Trophoblast cell (in vitro differentiated cells and primary cell): ENCODE measurements at regions not wholly inside any gene's neighbourhood (a gene's known extent, or its start where the extent isn't known, plus 50 kb on each side); places are given as distances from the start of the nearest gene placed in this dataset.
A peak's percentile ranks its signal among the peaks of the same experiment; 100 is the strongest.

Source experiments
- DNase-seq, 2 donors: peaks; one replicate each; pipeline ENCODE4 v3.0.0-alpha.2; 2016
- H2AFZ ChIP-seq: 2 replicates; pipeline ENCODE4 v1.6.1; 2013; ENCODE audit warnings: low read length, moderate library complexity, mild to moderate bottlenecking; ENCODE audit not compliant: insufficient read depth, poor library complexity
- H2AK5ac ChIP-seq: 2 replicates; pipeline ENCODE4 v1.6.1; 2013; ENCODE audit warnings: mild to moderate bottlenecking, low read length
- H2BK120ac ChIP-seq: 2 replicates; pipeline ENCODE4 v1.6.1; 2013; ENCODE audit warnings: low read length, mild to moderate bottlenecking, moderate library complexity; ENCODE audit not compliant: insufficient read depth, poor library complexity
- H2BK12ac ChIP-seq: 2 replicates; pipeline ENCODE4 v1.6.1; 2013; ENCODE audit warnings: mild to moderate bottlenecking, low read length, moderate library complexity
- H2BK5ac ChIP-seq: 2 replicates; pipeline ENCODE4 v1.6.1; 2013; ENCODE audit warnings: low read length, low read depth, moderate library complexity, mild to moderate bottlenecking; ENCODE audit not compliant: poor library complexity
- H3K14ac ChIP-seq: 2 replicates; pipeline ENCODE4 v1.6.1; 2013; ENCODE audit warnings: mild to moderate bottlenecking, low read length
- H3K18ac ChIP-seq: 2 replicates; pipeline ENCODE4 v1.6.1; 2013; ENCODE audit warnings: mild to moderate bottlenecking, low read length
- H3K23ac ChIP-seq: 2 replicates; pipeline ENCODE4 v1.6.1; 2013; ENCODE audit warnings: low read length
- H3K27ac ChIP-seq: 2 replicates; pipeline ENCODE4 v1.5.1; 2013; ENCODE audit warnings: low read depth, mild to moderate bottlenecking, inconsistent platforms, low read length, moderate library complexity
- H3K27me3 ChIP-seq: 2 replicates; pipeline ENCODE4 v1.6.1; 2013; ENCODE audit warnings: inconsistent platforms, mild to moderate bottlenecking, low read length, moderate library complexity; ENCODE audit not compliant: insufficient read depth
- H3K36me3 ChIP-seq, 2 experiments: 1 replicate in 1 of 2; 2 replicates in 1 of 2; pipeline ENCODE4 v1.6.1; 2013; ENCODE audit warnings: low read length in 2 of 2, mild to moderate bottlenecking in 2 of 2, moderate library complexity in 1 of 2; ENCODE audit not compliant: insufficient read depth in 2 of 2, control insufficient read depth in 1 of 2
- H3K4ac ChIP-seq: 2 replicates; pipeline ENCODE4 v1.6.1; 2013; ENCODE audit warnings: low read depth, mild to moderate bottlenecking, low read length, moderate library complexity
- H3K4me1 ChIP-seq, 2 experiments: 1 replicate in 1 of 2; 2 replicates in 1 of 2; pipeline ENCODE4 v1.6.1; 2013; ENCODE audit warnings: low read length in 2 of 2, mild to moderate bottlenecking in 2 of 2, moderate library complexity in 1 of 2; ENCODE audit not compliant: insufficient read depth in 2 of 2, control insufficient read depth in 1 of 2
- H3K4me2 ChIP-seq: 2 replicates; pipeline ENCODE4 v1.6.1; 2013; ENCODE audit warnings: inconsistent platforms, mild to moderate bottlenecking, low read length, moderate library complexity
- H3K4me3 ChIP-seq: 2 replicates; pipeline ENCODE4 v1.5.1; 2013; ENCODE audit warnings: mild to moderate bottlenecking, low read depth, low read length, inconsistent platforms
- H3K79me1 ChIP-seq: one replicate; pipeline ENCODE4 v1.6.1; 2013; ENCODE audit warnings: low read length
- H3K79me2 ChIP-seq: 2 replicates; pipeline ENCODE4 v1.6.1; 2013; ENCODE audit warnings: low read length, mild to moderate bottlenecking; ENCODE audit not compliant: control insufficient read depth, insufficient read depth, poor library complexity
- H3K9ac ChIP-seq: 2 replicates; pipeline ENCODE4 v1.6.1; 2013; ENCODE audit warnings: mild to moderate bottlenecking, low read length
- H3K9me3 ChIP-seq: 2 replicates; pipeline ENCODE4 v1.6.1; 2013; ENCODE audit warnings: low read depth, mild to moderate bottlenecking, control low read depth, inconsistent platforms, low read length; ENCODE audit not compliant: insufficient read depth
- H4K12ac ChIP-seq: 2 replicates; pipeline ENCODE4 v1.6.1; 2013; ENCODE audit warnings: low read depth, mild to moderate bottlenecking, low read length, moderate library complexity
- H4K8ac ChIP-seq: 2 replicates; pipeline ENCODE4 v1.6.1; 2013; ENCODE audit warnings: low read depth, mild to moderate bottlenecking, low read length, moderate library complexity
- H4K91ac ChIP-seq: one replicate; pipeline ENCODE4 v1.6.1; 2013; ENCODE audit warnings: low read depth, mild to moderate bottlenecking, low read length, moderate library complexity
- WGBS: extraction: QIAGEN DNeasy Blood & Tissue Kit; methylation state at CpG from one replicate; pipeline ENCODE4 v1.1.7; 2013; ENCODE audit warnings: missing lambda C conversion rate; ENCODE audit not compliant: insufficient read length, insufficient coverage; ENCODE audit errors: extremely low coverage; 5-methylcytosine and 5-hydroxymethylcytosine counted together

DNA sequence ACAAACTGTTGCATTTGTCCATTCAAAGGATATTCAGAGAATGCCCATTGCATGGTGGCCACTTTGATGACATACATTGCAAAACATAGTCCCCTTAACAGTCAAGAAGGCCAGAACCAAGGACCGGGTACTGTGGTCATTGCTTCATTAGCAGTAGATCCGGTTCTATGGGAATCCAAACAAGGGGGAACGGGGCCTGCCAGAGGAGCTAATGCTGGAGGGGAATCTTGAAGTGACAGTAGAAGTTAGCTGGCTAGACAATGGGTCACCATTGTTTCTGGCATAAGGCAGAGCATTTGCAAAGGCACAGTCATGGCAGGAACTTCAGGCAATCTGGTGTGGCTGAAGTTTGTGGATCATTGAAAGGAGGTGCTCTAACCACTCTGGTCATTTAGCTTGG lies 279.7 kb downstream of the SS18 start:
- Histone ChIP-seq H2AK5ac (no peak overlapping the region), H3K14ac (no peak overlapping the region), H3K27ac (no peak overlapping the region), H2BK5ac (no peak overlapping the region), H3K4me1 (peaks cover 0 to 13% of the 10 kb centered on the region in 2 experiments), H3K4me2 (no peak overlapping the region), H2BK120ac (no peak overlapping the region), H3K4me3 (no peak overlapping the region), H3K79me1 (peaks cover 2% of the 10 kb centered on the region), H4K8ac (no peak overlapping the region), H3K9ac (no peak overlapping the region), H4K12ac (no peak overlapping the region), H3K23ac (no peak overlapping the region), H2BK12ac (peak overlapping the region; percentile 28), H3K36me3 (no peaks in the 10 kb centered on the region), H3K18ac (no peak overlapping the region), H2AFZ (no peak overlapping the region), H4K91ac (no peak overlapping the region), H3K79me2 (no peaks in the 10 kb centered on the region), H3K27me3 (no peaks in the 10 kb centered on the region), H3K9me3 (no peaks in the 10 kb centered on the region), H3K4ac (no peak overlapping the region)
- DNase-seq = peak; percentile 70 to 96
- no CpG with 5 or more reads among the region's 3 CpGs for WGBS

DNA sequence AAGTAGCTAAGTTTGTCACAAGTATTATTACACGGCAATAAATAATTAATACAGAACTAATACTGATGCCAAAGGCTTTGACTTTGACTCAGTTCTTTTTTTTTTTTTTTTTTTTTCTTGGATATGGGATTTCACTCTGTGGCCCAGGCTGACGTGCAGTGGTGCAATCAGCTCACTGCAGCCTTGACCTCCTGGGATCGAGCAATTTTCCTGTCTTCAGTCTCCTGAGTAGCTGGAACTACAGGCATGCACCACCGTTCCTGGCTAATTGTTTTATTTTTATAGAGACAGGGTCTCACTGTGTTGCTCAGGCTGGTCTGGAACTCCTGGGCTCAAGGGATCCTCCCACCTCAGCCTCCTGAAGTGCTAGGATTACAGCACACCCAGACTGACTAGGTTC lies 284.5 kb downstream of the SS18 start:
- Histone ChIP-seq H4K12ac (no peak overlapping the region), H3K27me3 (no peaks in the 10 kb centered on the region), H3K79me1 (no peaks in the 10 kb centered on the region), H3K4me3 (no peak overlapping the region), H3K4me2 (no peak overlapping the region), H4K91ac (no peak overlapping the region), H3K14ac (no peak overlapping the region), H3K36me3 (no peaks in the 10 kb centered on the region), H2BK12ac (no peak overlapping the region), H3K4ac (no peak overlapping the region), H3K9ac (no peak overlapping the region), H2BK5ac (no peak overlapping the region), H3K79me2 (no peaks in the 10 kb centered on the region), H3K18ac (no peak overlapping the region), H2AK5ac (no peak overlapping the region), H3K27ac (no peak overlapping the region), H3K9me3 (peaks cover 1% of the 10 kb centered on the region), H3K23ac (no peak overlapping the region), H3K4me1 (peaks cover 0 to 3% of the 10 kb centered on the region in 2 experiments), H2AFZ (no peak overlapping the region), H2BK120ac (no peak overlapping the region), H4K8ac (no peak overlapping the region)
- no CpG with 5 or more reads among the region's 4 CpGs for WGBS
- no peak for DNase-seq

DNA sequence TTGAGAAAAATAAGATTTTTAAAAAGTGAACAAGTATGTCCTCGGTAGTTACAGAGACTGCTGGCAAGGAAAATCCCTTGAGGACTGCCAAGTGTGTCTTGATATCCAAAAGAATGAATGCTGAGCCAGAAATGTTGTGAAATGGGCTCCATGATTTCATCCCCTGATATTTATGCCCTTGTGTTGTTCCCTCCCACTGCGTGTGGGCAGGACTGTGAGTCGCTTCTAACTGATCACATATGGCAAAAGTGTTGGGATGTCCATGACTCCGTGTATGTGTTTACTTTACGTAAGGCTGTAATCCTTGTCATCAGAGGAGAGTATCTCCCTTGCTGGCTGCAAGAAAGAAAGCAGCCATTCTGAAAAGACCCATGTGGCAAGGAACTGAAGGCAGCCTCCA lies 285.1 kb downstream of the SS18 start:
- Histone ChIP-seq H2BK12ac (no peak overlapping the region), H2AFZ (no peak overlapping the region), H2BK5ac (no peak overlapping the region), H3K18ac (no peak overlapping the region), H4K91ac (no peak overlapping the region), H3K4me2 (no peak overlapping the region), H3K4ac (no peak overlapping the region), H3K9me3 (peaks cover 1% of the 10 kb centered on the region), H3K27me3 (no peaks in the 10 kb centered on the region), H3K27ac (no peak overlapping the region), H3K14ac (no peak overlapping the region), H3K79me1 (no peaks in the 10 kb centered on the region), H3K23ac (no peak overlapping the region), H3K9ac (no peak overlapping the region), H4K8ac (no peak overlapping the region), H3K79me2 (no peaks in the 10 kb centered on the region), H2AK5ac (no peak overlapping the region), H3K36me3 (no peaks in the 10 kb centered on the region), H3K4me3 (no peak overlapping the region), H3K4me1 (no peaks in the 10 kb centered on the region), H4K12ac (no peak overlapping the region), H2BK120ac (no peak overlapping the region)
- no peak for DNase-seq
- no CpG with 5 or more reads among the region's 5 CpGs for WGBS

DNA sequence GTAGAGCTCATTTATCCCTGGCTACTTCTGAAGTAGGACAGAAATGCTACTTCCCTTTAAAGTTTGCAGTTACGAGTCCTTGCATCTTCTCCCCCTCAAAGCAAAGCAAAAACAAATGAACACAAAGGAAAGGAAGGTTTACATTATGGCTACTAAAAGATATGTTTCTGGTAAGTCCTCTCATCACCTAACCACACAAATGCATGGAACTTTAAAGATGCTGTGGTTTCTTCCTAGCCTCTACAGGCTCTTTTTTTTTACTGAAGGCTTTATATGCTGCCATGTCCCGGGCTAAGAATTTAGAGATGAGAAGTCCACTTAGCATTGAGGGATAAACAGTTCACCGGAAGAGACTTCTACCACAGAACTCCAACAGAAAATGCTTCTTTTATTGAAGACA lies 291.2 kb downstream of the SS18 start:
- no peak overlapping the region for H3K4me2 ChIP-seq
- H3K4me1 ChIP-seq = no peaks in the 10 kb centered on the region
- no peaks in the 10 kb centered on the region for H3K36me3 ChIP-seq
- no peak overlapping the region for H3K18ac ChIP-seq
- H4K12ac ChIP-seq = no peak overlapping the region
- H3K14ac ChIP-seq = no peak overlapping the region
- no peak overlapping the region for H3K27ac ChIP-seq
- H3K4ac ChIP-seq = no peak overlapping the region
- no peak overlapping the region for H4K91ac ChIP-seq
- H2BK12ac ChIP-seq = no peak overlapping the region
- peaks cover 2% of the 10 kb centered on the region for H3K79me1 ChIP-seq
- H4K8ac ChIP-seq = no peak overlapping the region
- no peaks in the 10 kb centered on the region for H3K27me3 ChIP-seq
- H3K9ac ChIP-seq = no peak overlapping the region
- no peak for DNase-seq
- H2AFZ ChIP-seq = no peak overlapping the region
- H3K79me2 ChIP-seq = no peaks in the 10 kb centered on the region
- H2AK5ac ChIP-seq = no peak overlapping the region
- H2BK5ac ChIP-seq = no peak overlapping the region
- H3K23ac ChIP-seq = no peak overlapping the region
- no peak overlapping the region for H3K4me3 ChIP-seq
- H3K9me3 ChIP-seq = no peaks in the 10 kb centered on the region
- no peak overlapping the region for H2BK120ac ChIP-seq
- WGBS = no CpG with 5 or more reads among the region's 3 CpGs
